Esophagus squamous epithelium (tissue), 5 donors: ENCODE measurements at regions not wholly inside any gene's neighbourhood (a gene's known extent, or its start where the extent isn't known, plus 50 kb on each side); places are given as distances from the start of the nearest gene placed in this dataset.

Experiments
- DNase-seq: peaks from one replicate; lab custom pipeline; 2025; lab: John Stamatoyannopoulos, UW
- H3K27ac ChIP-seq, 4 donors: fragments of 200-600 bp; sonication (generic); one replicate each; pipeline ENCODE4 v1.5.1; 2016 to 2019; ENCODE audit warnings: mild to moderate bottlenecking in 1 of 4
- H3K27me3 ChIP-seq, 4 donors: fragments of 200-600 bp; sonication (generic); 1 replicate in 3 of 4; 2 replicates in 1 of 4; pipeline versions ENCODE4 v1.5.1 to v1.6.0; 2017 to 2021; ENCODE audit warnings: antibody characterized with exemption in 1 of 4
- H3K36me3 ChIP-seq, 3 donors: fragments of 200-600 bp; sonication (generic); one replicate each; pipeline ENCODE4 v1.5.1; 2016 to 2019
- H3K4me1 ChIP-seq, 3 donors: fragments of 200-600 bp; sonication (generic); one replicate each; pipeline ENCODE4 v1.5.1; 2017 to 2019
- H3K4me3 ChIP-seq, 4 donors: fragments of 200-600 bp; sonication (generic); 1 replicate in 3 of 4; 2 replicates in 1 of 4; pipeline ENCODE4 v1.5.1; 2016 to 2019; ENCODE audit warnings: mild to moderate bottlenecking in 2 of 4, moderate library complexity in 1 of 4
- H3K9me3 ChIP-seq, 3 donors: fragments of 200-600 bp; sonication (generic); one replicate each; pipeline ENCODE4 v1.5.1; 2016 to 2019
- CTCF ChIP-seq, 6 experiments: fragments of 450-650 bp in 4 of 6; fragments of 200-600 bp in 2 of 6; sonication (generic) in 2 of 6; IDR thresholded peaks; one replicate each; pipeline ENCODE4 v1.5.1; 2016 to 2019; ENCODE audit warnings: antibody characterized with exemption in 6 of 6, mild to moderate bottlenecking in 4 of 6, moderate library complexity in 4 of 6
- POLR2A ChIP-seq, 4 donors: fragments of 450-650 bp; IDR thresholded peaks; one replicate each; pipeline ENCODE4 v1.6.1; 2017; ENCODE audit warnings: antibody characterized with exemption in 4 of 4, mild to moderate bottlenecking in 4 of 4, moderate library complexity in 3 of 4
- WGBS, 2 donors: methylation state at CpG; one replicate each; pipeline ENCODE4 v1.1.5; 2018; 5-methylcytosine and 5-hydroxymethylcytosine counted together
- intact Hi-C: fragments of 100-400 bp; cut with DNase I; formaldehyde crosslinking; loops from one replicate; pipeline ENCODE4 v1.15.0; 2022
- donor health status: DM: yes; HTN: yes; CAD: no.

GRCh38 chrX:129233786-129234185 is 289.5 kb downstream of the SMARCA1 start:
- H3K27me3 ChIP-seq: no peaks in the 10 kb centered on the region
- 67% methylated on average over 1 of the region's 1 CpG; no CpG with 5 or more reads in 1 of the 2 donors for WGBS, 2 donors
- intact Hi-C loops: no loop called here
- TF ChIP-seq CTCF (IDR thresholded peaks at IDR 0.05) (no peak), POLR2A (IDR thresholded peaks at IDR 0.05) (no peak)
- no peak overlapping the region for H3K4me3 ChIP-seq
- H3K4me1 ChIP-seq: no peaks in the 10 kb centered on the region
- no peak overlapping the region for H3K27ac ChIP-seq
- no peak for DNase-seq
- H3K36me3 ChIP-seq: no peaks in the 10 kb centered on the region
- no peaks in the 10 kb centered on the region for H3K9me3 ChIP-seq

DNA sequence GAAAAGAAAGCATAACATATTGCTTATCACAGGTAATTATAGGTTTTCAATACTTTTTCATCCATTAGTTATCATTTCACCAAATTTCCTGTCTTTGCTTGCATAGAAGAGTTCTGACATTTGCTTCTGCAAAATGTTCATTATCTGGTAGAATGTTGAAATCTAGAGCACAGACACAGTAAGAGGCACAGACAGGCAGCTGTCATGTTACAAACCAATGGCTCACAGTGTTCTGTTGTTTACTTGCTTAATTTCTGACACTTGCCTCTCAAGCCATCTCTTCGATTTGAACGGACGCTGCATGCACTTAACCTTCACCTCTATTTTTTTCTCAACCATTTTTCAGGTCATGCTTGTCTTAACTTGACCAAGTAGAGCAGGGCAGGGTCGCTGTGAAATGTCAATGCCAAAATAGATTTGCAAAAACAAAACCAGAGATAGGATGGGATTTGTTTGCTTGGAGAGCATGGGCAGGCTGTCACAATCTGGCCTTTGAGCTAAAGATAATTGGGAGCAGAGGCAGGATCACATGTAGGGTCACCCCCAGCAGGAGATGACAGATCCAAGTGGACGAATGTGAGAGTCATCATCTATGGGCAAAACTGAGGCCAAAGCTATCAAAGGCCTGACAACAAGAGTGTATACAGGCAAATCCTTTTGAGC is 292.3 kb downstream of the SMARCA1 start:
- no peak for DNase-seq
- 30 to 49% methylated on average over 4 to 5 of the region's 5 CpGs for WGBS, 2 donors
- Histone ChIP-seq H3K27me3 (no peaks in the 10 kb centered on the region), H3K4me1 (no peaks in the 10 kb centered on the region), H3K9me3 (no peaks in the 10 kb centered on the region), H3K4me3 (no peak overlapping the region), H3K27ac (no peak overlapping the region), H3K36me3 (no peaks in the 10 kb centered on the region)
- intact Hi-C loops: no loop called here
- TF ChIP-seq POLR2A (IDR thresholded peaks at IDR 0.05): no peak
- TF ChIP-seq CTCF (IDR thresholded peaks at IDR 0.05): no peak

- Histone ChIP-seq H3K27me3 (no peaks in the 10 kb centered on the region), H3K9me3 (no peaks in the 10 kb centered on the region), H3K27ac (no peak overlapping the region), H3K36me3 (no peaks in the 10 kb centered on the region), H3K4me3 (no peak overlapping the region), H3K4me1 (no peaks in the 10 kb centered on the region)
- WGBS, 2 donors: 27 to 33% methylated on average over 1 of the region's 1 CpG
- intact Hi-C loops: no loop called here
- TF ChIP-seq CTCF (IDR thresholded peaks at IDR 0.05) (no peak), POLR2A (IDR thresholded peaks at IDR 0.05) (no peak)
- no peak for DNase-seq
Observed at GRCh38 chrX:129230168-129230567, 293.1 kb downstream of the SMARCA1 start.

DNA sequence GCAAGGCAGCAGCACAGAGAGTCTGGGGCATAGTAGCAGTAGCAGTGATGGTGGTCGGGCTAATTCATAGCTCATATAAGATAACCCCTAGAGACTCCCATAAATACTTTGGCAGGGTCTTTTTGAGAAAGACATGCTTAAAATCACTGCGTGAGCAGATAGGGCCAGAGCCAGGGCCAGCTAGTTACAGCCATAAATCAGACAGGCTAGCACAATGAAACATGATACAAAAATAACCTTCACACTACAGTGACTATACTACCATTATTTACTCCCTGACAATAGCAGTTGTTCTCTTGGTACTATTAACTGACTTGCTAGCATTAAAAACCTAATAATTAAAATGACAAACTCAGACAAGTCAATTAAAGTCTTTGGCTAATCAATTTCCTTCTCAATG is 295.9 kb downstream of the SMARCA1 start:
- Histone ChIP-seq H3K27me3 (no peaks in the 10 kb centered on the region), H3K36me3 (no peaks in the 10 kb centered on the region), H3K4me1 (no peaks in the 10 kb centered on the region), H3K27ac (no peak overlapping the region), H3K9me3 (no peaks in the 10 kb centered on the region), H3K4me3 (no peak overlapping the region)
- WGBS, 2 donors: 67% methylated on average over 2 of the region's 2 CpGs; no CpG with 5 or more reads in 1 of the 2 donors
- TF ChIP-seq CTCF (IDR thresholded peaks at IDR 0.05): no peak
- no peak for TF ChIP-seq POLR2A (IDR thresholded peaks at IDR 0.05)
- intact Hi-C loops: no loop called here
- no peak for DNase-seq

- Histone ChIP-seq H3K27ac (no peak overlapping the region), H3K4me1 (no peaks in the 10 kb centered on the region), H3K27me3 (no peaks in the 10 kb centered on the region), H3K36me3 (no peaks in the 10 kb centered on the region), H3K9me3 (no peaks in the 10 kb centered on the region), H3K4me3 (no peak overlapping the region)
- intact Hi-C loops: no loop called here
- WGBS, 2 donors: 38 to 100% methylated on average over 1 to 3 of the region's 4 CpGs
- no peak for DNase-seq
- TF ChIP-seq CTCF (IDR thresholded peaks at IDR 0.05) (no peak), POLR2A (IDR thresholded peaks at IDR 0.05) (no peak)
Observed at GRCh38 chrX:129193357-129193756, 329.9 kb downstream of the SMARCA1 start.
